Upper lobe of left lung (tissue), 4 donors: ENCODE measurements at regions not wholly inside any gene's neighbourhood (a gene's known extent, or its start where the extent isn't known, plus 50 kb on each side); places are given as distances from the start of the nearest gene placed in this dataset.

Source experiments
- CTCF ChIP-seq, 6 experiments: fragments of 450-650 bp in 4 of 6; fragments of 200-600 bp in 2 of 6; sonication (generic) in 2 of 6; IDR thresholded peaks; one replicate each; pipeline ENCODE4 v1.5.1; 2016 to 2019; ENCODE audit warnings: antibody characterized with exemption in 6 of 6
- EP300 ChIP-seq, 4 donors: sonication (generic); formaldehyde crosslinking; IDR thresholded peaks; one replicate each; pipeline ENCODE4 v1.5.1; 2017; ENCODE audit warnings: antibody characterized with exemption in 4 of 4, control low read depth in 2 of 4
- POLR2A ChIP-seq, 4 donors: fragments of 450-650 bp; IDR thresholded peaks; one replicate each; pipeline ENCODE4 v1.5.1; 2016 to 2017; ENCODE audit warnings: antibody characterized with exemption in 4 of 4, mild to moderate bottlenecking in 2 of 4
- POLR2AphosphoS5 ChIP-seq, 2 donors: sonication (generic); formaldehyde crosslinking; IDR thresholded peaks; one replicate each; pipeline ENCODE4 v1.5.1; 2017; ENCODE audit warnings: antibody characterized with exemption in 2 of 2

GRCh38 chr12:127189992-127190391 is 1077.0 kb upstream of the TMEM132C start:
- TF ChIP-seq CTCF (IDR thresholded peaks at IDR 0.05) (no peak), POLR2A (IDR thresholded peaks at IDR 0.05) (no peak), EP300 (IDR thresholded peaks at IDR 0.05) (no peak), POLR2AphosphoS5 (IDR thresholded peaks at IDR 0.05) (no peak)
